Nucleus accumbens (tissue), 56 donors: ENCODE measurements at regions not wholly inside any gene's neighbourhood (a gene's known extent, or its start where the extent isn't known, plus 50 kb on each side); places are given as distances from the start of the nearest gene placed in this dataset.
A peak's percentile ranks its signal among the peaks of the same experiment; 100 is the strongest.

Source experiments
- DNase-seq, 56 donors: peaks; one replicate each; lab custom pipeline; 2025; lab: John Stamatoyannopoulos, UW

- no peak for DNase-seq
Observed at GRCh38 chr5:13480834-13481233, 463.7 kb downstream of the DNAH5 start.

- peak in 13 of 56 donors; percentile 1 to 29 (median 5) for DNase-seq
Observed at GRCh38 chr5:13478831-13479465, 465.5 kb downstream of the DNAH5 start.

- no peak for DNase-seq
Observed at GRCh38 chr5:13477118-13477737, 467.3 kb downstream of the DNAH5 start.

- no peak for DNase-seq
Observed at GRCh38 chr5:13472842-13473241, 471.6 kb downstream of the DNAH5 start.

- DNase-seq, result no peak
Observed at GRCh38 chr5:13470975-13471374, 473.5 kb downstream of the DNAH5 start.

- no peak for DNase-seq
Observed at GRCh38 chr5:13470263-13470662, 474.2 kb downstream of the DNAH5 start.

- no peak for DNase-seq
Observed at GRCh38 chr5:13464532-13465193, 479.8 kb downstream of the DNAH5 start.

GRCh38 chr5:13460587-13460986, 483.9 kb downstream of the DNAH5 start:
- no peak for DNase-seq

GRCh38 chr5:13454050-13454449, 490.4 kb downstream of the DNAH5 start:
- no peak for DNase-seq

- DNase-seq, result no peak
Observed at GRCh38 chr5:13448843-13449242, 495.6 kb downstream of the DNAH5 start.

- DNase-seq, result no peak
Observed at GRCh38 chr5:13439430-13439829, 505.1 kb downstream of the DNAH5 start.

- no peak for DNase-seq
Observed at GRCh38 chr5:13427827-13428557, 516.5 kb downstream of the DNAH5 start.

- no peak for DNase-seq
Observed at GRCh38 chr5:13412040-13412595, 532.4 kb downstream of the DNAH5 start.

GRCh38 chr5:13408616-13409015, 535.9 kb downstream of the DNAH5 start:
- DNase-seq, result no peak

- no peak for DNase-seq
Observed at GRCh38 chr5:13403351-13403750, 541.1 kb downstream of the DNAH5 start.

GRCh38 chr5:13385066-13385465, 559.4 kb downstream of the DNAH5 start:
- no peak for DNase-seq

GRCh38 chr5:13382232-13382631, 562.3 kb downstream of the DNAH5 start:
- DNase-seq, result no peak

GRCh38 chr5:13378091-13378490, 566.4 kb downstream of the DNAH5 start:
- DNase-seq, result no peak

- DNase-seq, result no peak
Observed at GRCh38 chr5:13359344-13359743, 585.1 kb downstream of the DNAH5 start.

- DNase-seq, result no peak
Observed at GRCh38 chr5:13358342-13358741, 586.1 kb downstream of the DNAH5 start.

- no peak for DNase-seq
Observed at GRCh38 chr5:13357929-13358328, 586.6 kb downstream of the DNAH5 start.
